Right ventricle myocardium superior (tissue), 1 donor: ENCODE measurements at regions not wholly inside any gene's neighbourhood (a gene's known extent, or its start where the extent isn't known, plus 50 kb on each side); places are given as distances from the start of the nearest gene placed in this dataset.
A peak's percentile ranks its signal among the peaks of the same experiment; 100 is the strongest.

ENCODE experiments used
- ATAC-seq: fragments of 200-7000 bp; cut with Tn5 transposase; one replicate; pipeline ENCODE4 v1.9.1; 2020; ENCODE audit warnings: mild to moderate bottlenecking; ENCODE audit not compliant: poor library complexity
- DNase-seq: peaks from one replicate; pipeline ENCODE4 v3.0.0-alpha.2; 2020
- intact Hi-C: fragments of 100-400 bp; cut with DNase I; formaldehyde crosslinking; loops from one replicate; pipeline ENCODE4 v1.11.2; 2022
- donor health status: DM: no; HTN: yes; CAD: no; lungs with severe emphysema.

GRCh38 chr11:8740129-8740528 is 57.5 kb downstream of the RPL27A start:
- ATAC-seq: no peak
- intact Hi-C loops: no loop called here

GRCh38 chr11:8744423-8744822 is 61.8 kb downstream of the RPL27A start:
- intact Hi-C loops: no loop called here
- DNase-seq (no peak), ATAC-seq (no peak)

More at GRCh38 chr11:8740129-8740528, 57.5 kb downstream of the RPL27A start:
- DNase-seq: no peak

GRCh38 chr11:8745431-8746253 is 63.0 kb downstream of the RPL27A start:
- intact Hi-C loops: no loop called here
- ATAC-seq (no peak), DNase-seq (no peak)

- DNase-seq (no peak), ATAC-seq (no peak)
- intact Hi-C loops: no loop called here
These were observed 63.9 kb downstream of the RPL27A start for GRCh38 chr11:8746331-8746974.

GRCh38 chr11:8747173-8747572 is 64.6 kb downstream of the RPL27A start:
- no peak for DNase-seq
- intact Hi-C loops: no loop called here
- ATAC-seq: no peak

GRCh38 chr11:8748317-8748716 is 65.7 kb downstream of the RPL27A start:
- DNase-seq (no peak), ATAC-seq (no peak)
- intact Hi-C loops: no loop called here

GRCh38 chr11:8749202-8749601 is 66.6 kb downstream of the RPL27A start:
- peak; percentile 70 for ATAC-seq
- intact Hi-C loops: no loop called here
- no peak for DNase-seq

GRCh38 chr11:8754241-8754640 is 71.6 kb downstream of the RPL27A start:
- no peak for DNase-seq
- ATAC-seq: no peak
- intact Hi-C loops: no loop called here

GRCh38 chr11:8756201-8756600 is 73.6 kb downstream of the RPL27A start:
- DNase-seq (no peak), ATAC-seq (no peak)
- intact Hi-C loops: no loop called here

- DNase-seq: no peak
- intact Hi-C loops: no loop called here
- peak; percentile 48 for ATAC-seq
These were observed 74.5 kb downstream of the RPL27A start for GRCh38 chr11:8757047-8757446.

- intact Hi-C loops: no loop called here
- DNase-seq: no peak
- ATAC-seq: no peak
These were observed 74.9 kb downstream of the RPL27A start for GRCh38 chr11:8757533-8757932.

GRCh38 chr11:8758619-8759169 is 76.1 kb downstream of the RPL27A start:
- intact Hi-C loops: no loop called here
- ATAC-seq: no peak
- no peak for DNase-seq

GRCh38 chr11:8759634-8760033 is 77.0 kb downstream of the RPL27A start:
- DNase-seq: peak; percentile 61
- intact Hi-C loops: no loop called here
- ATAC-seq: peak; percentile 57

GRCh38 chr11:8760896-8761295 is 78.3 kb downstream of the RPL27A start:
- intact Hi-C loops: no loop called here
- ATAC-seq (no peak), DNase-seq (no peak)

GRCh38 chr11:8763070-8763685 is 80.6 kb downstream of the RPL27A start:
- intact Hi-C loops: no loop called here
- DNase-seq (no peak), ATAC-seq (no peak)

GRCh38 chr11:8765294-8765693 is 82.7 kb downstream of the RPL27A start:
- no peak for DNase-seq
- intact Hi-C loops: no loop called here
- ATAC-seq: no peak

- ATAC-seq (no peak), DNase-seq (no peak)
- intact Hi-C loops: no loop called here
These were observed 83.7 kb downstream of the RPL27A start for GRCh38 chr11:8766043-8766987.

- intact Hi-C loops: no loop called here
- DNase-seq: no peak
- ATAC-seq: no peak
These were observed 84.4 kb downstream of the RPL27A start for GRCh38 chr11:8766988-8767374.
